Panc1 (cell line): ENCODE measurements at regions not wholly inside any gene's neighbourhood (a gene's known extent, or its start where the extent isn't known, plus 50 kb on each side); places are given as distances from the start of the nearest gene placed in this dataset.

Experiments used
- ATAC-seq: fragments of 200-7000 bp; cut with Tn5 transposase; 2 replicates; pipeline ENCODE4 v1.9.1; 2020; ENCODE audit warnings: mild to moderate bottlenecking, moderate library complexity
- BruUV-seq: library from RNA; stranded (reverse); fragments of 400-500 nt; replicated peaks from 2 replicates; lab custom pipeline; 2021; lab: Mats Ljungman, UMichigan
- CTCF ChIA-PET: fragments of 300-600 bp; sonication (Branson Sonifier 250); formaldehyde crosslinking; loops from one replicate; lab custom pipeline; 2022; ENCODE audit warnings: antibody characterized with exemption; lab: Charles Lee
- POLR2A ChIA-PET: fragments of 300-600 bp; sonication (Branson Sonifier 250); formaldehyde crosslinking; loops from one replicate; lab custom pipeline; 2022; ENCODE audit warnings: antibody characterized with exemption; lab: Charles Lee
- DNase-seq: peaks from one replicate; pipeline ENCODE4 v3.0.0-alpha.2; 2010; ENCODE audit warnings: low read depth, low spot score
- H3K27ac ChIP-seq: 2 replicates; pipeline ENCODE4 v1.5.1; 2011; ENCODE audit warnings: mild to moderate bottlenecking, low read length, inconsistent platforms
- H3K27me3 ChIP-seq: fragments of 200-500 bp; sonication (Bioruptor generic); 2 replicates; pipeline ENCODE4 v1.6.0; 2014; ENCODE audit warnings: low read length, inconsistent platforms; ENCODE audit not compliant: control insufficient read depth, insufficient read depth
- H3K36me3 ChIP-seq: fragments of 200-500 bp; sonication (Bioruptor generic); 2 replicates; pipeline ENCODE4 v1.5.1; 2014; ENCODE audit warnings: inconsistent platforms, mild to moderate bottlenecking, low read length, moderate library complexity; ENCODE audit not compliant: control insufficient read depth, insufficient read depth
- H3K4me1 ChIP-seq: 2 replicates; pipeline ENCODE4 v1.5.1; 2011; ENCODE audit warnings: inconsistent platforms, mild to moderate bottlenecking, low read length, moderate library complexity; ENCODE audit not compliant: control insufficient read depth, insufficient read depth
- H3K4me3 ChIP-seq, 2 experiments: 2 replicates each; pipeline ENCODE4 v1.5.1; 2011 to 2012; ENCODE audit warnings: low read depth in 2 of 2, low read length in 2 of 2, mild to moderate bottlenecking in 2 of 2, inconsistent platforms in 1 of 2, moderate library complexity in 1 of 2
- H3K9me3 ChIP-seq: fragments of 200-500 bp; sonication (Bioruptor generic); 2 replicates; pipeline ENCODE4 v1.5.1; 2014; ENCODE audit warnings: low read depth, mild to moderate bottlenecking, inconsistent platforms, low read length, moderate library complexity; ENCODE audit not compliant: control insufficient read depth, insufficient read depth
- CTCF ChIP-seq: fragments of 450-650 bp; IDR thresholded peaks from 2 replicates; pipeline ENCODE4 v1.5.1; 2017; ENCODE audit warnings: mild to moderate bottlenecking
- POLR2AphosphoS5 ChIP-seq: IDR thresholded peaks from 2 replicates; pipeline ENCODE4 v1.6.1; 2012; ENCODE audit warnings: mild to moderate bottlenecking, low read depth, low read length, moderate library complexity
- REST ChIP-seq, 2 experiments: IDR thresholded peaks; 2 replicates each; pipeline ENCODE4 v1.6.1; 2011 to 2012; ENCODE audit warnings: low read depth in 2 of 2, control low read depth in 1 of 2, low read length in 1 of 2, mild to moderate bottlenecking in 1 of 2, moderate library complexity in 1 of 2; ENCODE audit not compliant: insufficient read depth in 1 of 2
- SIN3A ChIP-seq: IDR thresholded peaks from 2 replicates; pipeline ENCODE4 v1.6.1; 2012; ENCODE audit warnings: low read depth, mild to moderate bottlenecking, low read length, moderate library complexity, borderline replicate concordance; ENCODE audit not compliant: insufficient read depth
- TCF7L2 ChIP-seq: IDR thresholded peaks from 2 replicates; pipeline ENCODE4 v1.6.1; 2011; ENCODE audit warnings: mild to moderate bottlenecking, low read depth, low read length, inconsistent platforms
- in situ Hi-C: cut with HindIII; loops from 2 replicates; pipeline ENCODE4 v1.10.0; 2016; ENCODE audit warnings: low sequenced_read_pairs, low pct_unique_long_range_greater_than_20kb
- intact Hi-C: fragments of 100-400 bp; cut with micrococcal nuclease; formaldehyde crosslinking; loops from one replicate; pipeline ENCODE4 v1.10.0; 2022; ENCODE audit not compliant: unreplicated experiment

GRCh38 chr19:28486926-28487325 is 726.0 kb downstream of the UQCRFS1 start:
- no TSS peak for BruUV-seq

GRCh38 chr19:28486473-28486872 is 726.5 kb downstream of the UQCRFS1 start:
- no TSS peak for BruUV-seq
- DNase-seq = no peak
- CTCF ChIA-PET = no interaction called here
- Histone ChIP-seq H3K4me3 (no peak overlapping the region), H3K9me3 (no peaks in the 10 kb centered on the region), H3K27ac (no peak overlapping the region), H3K27me3 (no peaks in the 10 kb centered on the region), H3K36me3 (no peaks in the 10 kb centered on the region), H3K4me1 (no peaks in the 10 kb centered on the region)
- intact Hi-C loops = no loop called here
- in situ Hi-C loops = no loop called here
- TF ChIP-seq CTCF = no peak
- TF ChIP-seq SIN3A = no peak
- no peak for TF ChIP-seq POLR2AphosphoS5
- no peak for TF ChIP-seq REST (IDR thresholded peaks at IDR 0.05; ENCODE audit: insufficient read depth in 1 of 2, low read depth in 2 of 2, low read length in 1 of 2)
- ATAC-seq = no peak
- POLR2A ChIA-PET = no interaction called here

More at GRCh38 chr19:28486926-28487325, 726.0 kb downstream of the UQCRFS1 start:
- Histone ChIP-seq H3K4me1 (no peaks in the 10 kb centered on the region), H3K9me3 (no peaks in the 10 kb centered on the region), H3K27me3 (no peaks in the 10 kb centered on the region), H3K36me3 (no peaks in the 10 kb centered on the region), H3K4me3 (no peak overlapping the region), H3K27ac (no peak overlapping the region)
- ChIA-PET POLR2A (no interaction called here), CTCF (interaction anchor here (0.6 kb wide), 1 partner anchor 284 kb away, joined by 3 read pairs; no protein-coding TSS in a partner anchor)
- TF ChIP-seq REST (IDR thresholded peaks at IDR 0.05; ENCODE audit: insufficient read depth in 1 of 2, low read depth in 2 of 2, low read length in 1 of 2) (no peak), SIN3A (no peak), CTCF (no peak), TCF7L2 (no peak), POLR2AphosphoS5 (no peak)
- DNase-seq (no peak), ATAC-seq (no peak)
- intact Hi-C loops = no loop called here
- in situ Hi-C loops = no loop called here
